PC-3 (cell line): ENCODE measurements at regions not wholly inside any gene's neighbourhood (a gene's known extent, or its start where the extent isn't known, plus 50 kb on each side); places are given as distances from the start of the nearest gene placed in this dataset.

ENCODE experiments used
- EZH2 ChIP-seq: fragments of 300-600 bp; sonication (generic); IDR thresholded peaks from one replicate; pipeline ENCODE4 v1.6.1; 2017; ENCODE audit warnings: antibody characterized with exemption, mild to moderate bottlenecking, low read length; ENCODE audit not compliant: unreplicated experiment
- EZH2phosphoT487 ChIP-seq: fragments of 300-600 bp; sonication (generic); IDR thresholded peaks from 2 replicates; pipeline ENCODE4 v1.6.1; 2018; ENCODE audit warnings: mild to moderate bottlenecking, antibody characterized with exemption, low read length, borderline replicate concordance
- TF ChIP-seq, protein P1 (sequence below): fragments of 300-600 bp; sonication (generic); conservative IDR thresholded peaks from 2 replicates; pipeline ENCODE4 v1.5.1; 2017; ENCODE audit warnings: antibody characterized with exemption, low read depth, mild to moderate bottlenecking, low read length

DNA sequence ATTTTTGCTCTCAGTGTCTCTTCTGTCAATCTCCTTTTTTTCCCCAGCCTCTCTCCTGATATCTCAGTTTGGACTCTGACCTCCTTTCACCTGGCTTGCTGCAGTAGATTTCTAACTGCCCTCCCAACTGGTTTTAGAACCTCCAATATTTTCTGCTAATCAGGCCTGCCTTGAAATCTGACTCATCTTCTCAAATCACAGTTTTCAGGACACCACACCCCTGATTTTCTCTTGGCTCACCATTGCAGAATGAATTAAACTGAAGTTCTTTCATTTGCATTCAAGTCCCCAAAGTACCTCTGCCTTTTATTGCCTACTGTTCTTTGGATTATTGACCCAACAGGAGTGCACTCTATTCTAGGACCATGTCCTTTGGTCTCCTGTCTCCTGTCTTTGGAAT is 310.4 kb upstream of the TRPC7 start:
- TF ChIP-seq, protein P1, sequence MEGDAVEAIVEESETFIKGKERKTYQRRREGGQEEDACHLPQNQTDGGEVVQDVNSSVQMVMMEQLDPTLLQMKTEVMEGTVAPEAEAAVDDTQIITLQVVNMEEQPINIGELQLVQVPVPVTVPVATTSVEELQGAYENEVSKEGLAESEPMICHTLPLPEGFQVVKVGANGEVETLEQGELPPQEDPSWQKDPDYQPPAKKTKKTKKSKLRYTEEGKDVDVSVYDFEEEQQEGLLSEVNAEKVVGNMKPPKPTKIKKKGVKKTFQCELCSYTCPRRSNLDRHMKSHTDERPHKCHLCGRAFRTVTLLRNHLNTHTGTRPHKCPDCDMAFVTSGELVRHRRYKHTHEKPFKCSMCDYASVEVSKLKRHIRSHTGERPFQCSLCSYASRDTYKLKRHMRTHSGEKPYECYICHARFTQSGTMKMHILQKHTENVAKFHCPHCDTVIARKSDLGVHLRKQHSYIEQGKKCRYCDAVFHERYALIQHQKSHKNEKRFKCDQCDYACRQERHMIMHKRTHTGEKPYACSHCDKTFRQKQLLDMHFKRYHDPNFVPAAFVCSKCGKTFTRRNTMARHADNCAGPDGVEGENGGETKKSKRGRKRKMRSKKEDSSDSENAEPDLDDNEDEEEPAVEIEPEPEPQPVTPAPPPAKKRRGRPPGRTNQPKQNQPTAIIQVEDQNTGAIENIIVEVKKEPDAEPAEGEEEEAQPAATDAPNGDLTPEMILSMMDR, result no peak
- no peak for TF ChIP-seq EZH2
- no peak for TF ChIP-seq EZH2phosphoT487
